Tibial nerve (tissue), 4 donors: ENCODE measurements at regions not wholly inside any gene's neighbourhood (a gene's known extent, or its start where the extent isn't known, plus 50 kb on each side); places are given as distances from the start of the nearest gene placed in this dataset.

Experiments used
- CTCF ChIP-seq, 5 experiments: fragments of 200-600 bp in 3 of 5; fragments of 450-650 bp in 2 of 5; sonication (generic) in 3 of 5; IDR thresholded peaks; one replicate each; pipeline ENCODE4 v1.5.1; 2016 to 2019; ENCODE audit warnings: antibody characterized with exemption in 5 of 5, mild to moderate bottlenecking in 3 of 5, moderate library complexity in 2 of 5
- EP300 ChIP-seq, 2 donors: sonication (generic); formaldehyde crosslinking; IDR thresholded peaks; one replicate each; pipeline ENCODE4 v1.6.1; 2017; ENCODE audit warnings: antibody characterized with exemption in 2 of 2, mild to moderate bottlenecking in 1 of 2
- POLR2A ChIP-seq, 2 donors: fragments of 450-650 bp; IDR thresholded peaks; one replicate each; pipeline ENCODE4 v1.6.1; 2017; ENCODE audit warnings: antibody characterized with exemption in 2 of 2, mild to moderate bottlenecking in 2 of 2, moderate library complexity in 2 of 2

GRCh38 chr4:104248726-104249125 is 246.0 kb downstream of the CXXC4 start:
- TF ChIP-seq CTCF (IDR thresholded peaks at IDR 0.05) (no peak), EP300 (IDR thresholded peaks at IDR 0.05) (no peak), POLR2A (IDR thresholded peaks at IDR 0.05) (no peak)
